ENCODE measurements at regions not wholly inside any gene's neighbourhood (a gene's known extent, or its start where the extent isn't known, plus 50 kb on each side); places are given as distances from the start of the nearest gene placed in this dataset.
"Not testable (repeated sequence)": the region's sequence is repeated elsewhere in the genome, so short reads cannot be mapped to it uniquely, and the experiment has no call there.

DNA sequence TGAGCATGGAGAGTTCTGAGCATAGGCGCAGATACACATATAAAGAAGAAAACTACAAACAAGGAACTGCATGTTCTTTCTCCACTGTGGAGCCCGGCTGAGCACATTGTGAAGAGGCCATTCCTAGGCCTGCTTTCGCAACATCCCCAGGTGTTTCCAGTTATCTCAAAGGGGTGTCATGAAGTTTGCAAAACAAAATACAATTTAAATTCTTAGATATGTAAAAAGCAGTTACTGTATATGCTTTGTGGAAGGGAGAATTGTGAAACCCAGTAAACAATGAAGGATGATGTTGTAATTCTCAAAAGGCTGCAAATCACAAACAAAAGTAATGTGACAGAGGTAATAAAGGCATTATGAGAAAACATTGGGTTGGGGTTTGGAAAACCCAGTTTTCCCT, 98.6 kb upstream of the ZNF644 start:
- intact Hi-C loops (cut with micrococcal nuclease), result no loop called here
- no peaks in the 10 kb centered on the region for H3K36me3 Mint-ChIP-seq (ENCODE audit: low read depth)
- H3K9me3 Mint-ChIP-seq, result no peaks in the 10 kb centered on the region
- no peak overlapping the region for H3K4me3 Mint-ChIP-seq
- H3K4me1 Mint-ChIP-seq (ENCODE audit: low read depth), result peaks cover 7% of the 10 kb centered on the region
- no peaks in the 10 kb centered on the region for H3K27me3 Mint-ChIP-seq (ENCODE audit: insufficient read depth)
- H3K27ac Mint-ChIP-seq, result no peak overlapping the region
- DNase-seq (ENCODE audit: low spot score), result no peak

DNA sequence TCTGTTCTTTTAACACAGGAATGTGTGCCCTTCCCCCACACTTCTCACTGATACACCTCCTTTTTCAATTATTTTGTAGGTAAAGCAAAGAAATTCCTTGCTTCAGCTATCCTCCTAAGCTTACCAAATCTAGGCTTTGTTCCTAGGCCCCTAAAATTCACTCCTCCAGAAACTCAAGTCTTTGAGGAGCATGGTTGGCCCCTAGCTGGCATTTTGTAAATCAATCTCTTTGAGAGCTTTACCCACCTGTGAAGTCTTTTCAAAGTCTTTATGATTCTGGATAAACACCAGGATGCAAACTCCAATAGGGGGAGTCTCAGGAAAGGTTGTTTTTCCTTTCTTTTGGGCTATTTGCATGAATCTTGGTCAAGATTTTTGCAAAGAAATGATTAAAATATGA, 82.9 kb upstream of the ZNF644 start:
- no peak for DNase-seq (ENCODE audit: low spot score)
- Mint-ChIP-seq H3K9me3 (no peaks in the 10 kb centered on the region), H3K27ac (no peak overlapping the region), H3K36me3 (ENCODE audit: low read depth) (no peaks in the 10 kb centered on the region), H3K4me1 (ENCODE audit: low read depth) (no peaks in the 10 kb centered on the region), H3K27me3 (ENCODE audit: insufficient read depth) (peaks cover 1% of the 10 kb centered on the region), H3K4me3 (no peak overlapping the region)
- intact Hi-C loops (cut with micrococcal nuclease), result no loop called here

DNA sequence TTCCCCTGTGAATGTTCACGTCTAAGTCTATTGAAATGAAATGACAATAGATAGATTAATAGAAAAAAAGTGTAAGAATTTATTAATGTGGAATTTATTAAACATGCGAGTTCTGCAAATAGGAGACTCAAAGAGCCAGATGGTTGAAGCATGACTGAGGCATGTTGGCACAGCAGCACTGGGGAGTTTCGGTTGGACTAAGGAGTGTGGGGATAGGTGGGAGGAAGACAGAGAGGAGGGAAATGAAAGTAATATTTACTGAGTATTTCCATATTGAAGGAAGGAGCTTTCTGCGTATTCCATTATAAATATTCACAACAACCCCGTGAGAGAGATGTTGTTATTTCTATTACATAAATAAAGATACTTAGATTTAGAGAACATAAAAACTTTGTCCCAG, 79.5 kb upstream of the ZNF644 start:
- Mint-ChIP-seq H3K4me3 (no peak overlapping the region), H3K27me3 (ENCODE audit: insufficient read depth) (peaks cover 1% of the 10 kb centered on the region), H3K9me3 (no peaks in the 10 kb centered on the region), H3K27ac (no peak overlapping the region), H3K36me3 (ENCODE audit: low read depth) (no peaks in the 10 kb centered on the region), H3K4me1 (ENCODE audit: low read depth) (no peaks in the 10 kb centered on the region)
- no peak for DNase-seq (ENCODE audit: low spot score)
- intact Hi-C loops (cut with micrococcal nuclease), result no loop called here

GRCh38 chr1:91099746-91100621, 78.1 kb upstream of the ZNF644 start:
- Mint-ChIP-seq H3K36me3 (ENCODE audit: low read depth) (no peaks in the 10 kb centered on the region), H3K27ac (no peak overlapping the region), H3K27me3 (ENCODE audit: insufficient read depth) (peaks cover 1% of the 10 kb centered on the region), H3K4me3 (no peak overlapping the region), H3K4me1 (ENCODE audit: low read depth) (no peaks in the 10 kb centered on the region), H3K9me3 (no peaks in the 10 kb centered on the region)
- intact Hi-C loops (cut with micrococcal nuclease), result no loop called here
- DNase-seq (ENCODE audit: low spot score), result no peak

GRCh38 chr1:91098299-91098906, 76.6 kb upstream of the ZNF644 start:
- H3K27ac Mint-ChIP-seq, result no peak overlapping the region
- no peaks in the 10 kb centered on the region for H3K4me1 Mint-ChIP-seq (ENCODE audit: low read depth)
- H3K4me3 Mint-ChIP-seq, result no peak overlapping the region
- DNase-seq (ENCODE audit: low spot score), result no peak
- no peaks in the 10 kb centered on the region for H3K9me3 Mint-ChIP-seq
- intact Hi-C loops (cut with micrococcal nuclease), result no loop called here
- H3K36me3 Mint-ChIP-seq (ENCODE audit: low read depth), result no peaks in the 10 kb centered on the region
- H3K27me3 Mint-ChIP-seq (ENCODE audit: insufficient read depth), result peaks cover 1% of the 10 kb centered on the region

GRCh38 chr1:91095321-91095720, 73.5 kb upstream of the ZNF644 start:
- H3K27me3 Mint-ChIP-seq (ENCODE audit: insufficient read depth); H3K27ac Mint-ChIP-seq; H3K36me3 Mint-ChIP-seq (ENCODE audit: low read depth); intact Hi-C loops (cut with micrococcal nuclease); H3K4me1 Mint-ChIP-seq (ENCODE audit: low read depth); H3K4me3 Mint-ChIP-seq; DNase-seq (ENCODE audit: low spot score); H3K9me3 Mint-ChIP-seq: not testable (repeated sequence)

DNA sequence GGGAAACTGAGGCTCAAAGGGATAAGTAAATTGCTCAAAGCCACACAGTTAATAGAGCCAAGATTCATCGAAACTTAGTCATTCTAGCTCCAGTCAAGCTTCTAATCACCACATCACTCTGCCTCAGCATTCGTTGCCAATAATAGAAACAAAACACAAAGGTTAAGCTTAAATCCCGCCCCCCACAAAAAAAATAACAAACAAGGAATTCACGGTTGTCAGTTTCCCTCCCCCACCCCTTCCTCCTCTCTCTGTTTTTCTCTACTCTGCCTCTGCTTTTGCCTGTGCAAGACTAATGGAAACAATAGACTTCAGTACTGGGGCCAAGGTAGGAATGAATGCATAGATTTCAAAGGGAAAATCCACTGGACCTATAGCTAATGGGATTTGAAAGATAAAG, 70.7 kb upstream of the ZNF644 start:
- H3K9me3 Mint-ChIP-seq, result no peaks in the 10 kb centered on the region
- H3K27ac Mint-ChIP-seq, result no peak overlapping the region
- no peaks in the 10 kb centered on the region for H3K36me3 Mint-ChIP-seq (ENCODE audit: low read depth)
- intact Hi-C loops (cut with micrococcal nuclease), result no loop called here
- DNase-seq (ENCODE audit: low spot score), result no peak
- no peak overlapping the region for H3K4me3 Mint-ChIP-seq
- H3K27me3 Mint-ChIP-seq (ENCODE audit: insufficient read depth), result no peaks in the 10 kb centered on the region
- H3K4me1 Mint-ChIP-seq (ENCODE audit: low read depth), result no peaks in the 10 kb centered on the region

- intact Hi-C loops (cut with micrococcal nuclease), result no loop called here
Observed at GRCh38 chr1:91091812-91092211, 70.0 kb upstream of the ZNF644 start.

GRCh38 chr1:91080650-91081049, 58.8 kb upstream of the ZNF644 start:
- Mint-ChIP-seq H3K36me3 (ENCODE audit: low read depth) (no peaks in the 10 kb centered on the region), H3K9me3 (no peaks in the 10 kb centered on the region), H3K4me3 (no peak overlapping the region), H3K27me3 (ENCODE audit: insufficient read depth) (peaks cover 5% of the 10 kb centered on the region), H3K27ac (no peak overlapping the region), H3K4me1 (ENCODE audit: low read depth) (no peaks in the 10 kb centered on the region)
- intact Hi-C loops (cut with micrococcal nuclease), result no loop called here
- DNase-seq (ENCODE audit: low spot score), result no peak

More at GRCh38 chr1:91091812-91092211, 70.0 kb upstream of the ZNF644 start:
- Mint-ChIP-seq H3K4me3 (no peak overlapping the region), H3K27ac (no peak overlapping the region), H3K4me1 (ENCODE audit: low read depth) (no peaks in the 10 kb centered on the region), H3K9me3 (no peaks in the 10 kb centered on the region), H3K36me3 (ENCODE audit: low read depth) (no peaks in the 10 kb centered on the region), H3K27me3 (ENCODE audit: insufficient read depth) (no peaks in the 10 kb centered on the region)
- no peak for DNase-seq (ENCODE audit: low spot score)

- no peak for DNase-seq (ENCODE audit: low spot score)
- Mint-ChIP-seq H3K9me3 (no peaks in the 10 kb centered on the region), H3K4me3 (no peak overlapping the region), H3K27ac (no peak overlapping the region), H3K27me3 (ENCODE audit: insufficient read depth) (peaks cover 3% of the 10 kb centered on the region), H3K4me1 (ENCODE audit: low read depth) (no peaks in the 10 kb centered on the region), H3K36me3 (ENCODE audit: low read depth) (no peaks in the 10 kb centered on the region)
- intact Hi-C loops (cut with micrococcal nuclease), result no loop called here
Observed at GRCh38 chr1:91078859-91079258, 57.0 kb upstream of the ZNF644 start.

- Mint-ChIP-seq H3K4me1 (ENCODE audit: low read depth) (no peaks in the 10 kb centered on the region), H3K27me3 (ENCODE audit: insufficient read depth) (no peaks in the 10 kb centered on the region), H3K27ac (no peak overlapping the region), H3K36me3 (ENCODE audit: low read depth) (no peaks in the 10 kb centered on the region), H3K4me3 (no peak overlapping the region), H3K9me3 (no peaks in the 10 kb centered on the region)
- DNase-seq (ENCODE audit: low spot score), result no peak
- intact Hi-C loops (cut with micrococcal nuclease), result no loop called here
Observed at GRCh38 chr1:91076834-91077233, 55.0 kb upstream of the ZNF644 start.

GRCh38 chr1:91075233-91076135, 53.6 kb upstream of the ZNF644 start:
- Mint-ChIP-seq H3K4me3 (no peak overlapping the region), H3K27ac (no peak overlapping the region), H3K4me1 (ENCODE audit: low read depth) (no peaks in the 10 kb centered on the region), H3K27me3 (ENCODE audit: insufficient read depth) (no peaks in the 10 kb centered on the region), H3K36me3 (ENCODE audit: low read depth) (no peaks in the 10 kb centered on the region), H3K9me3 (no peaks in the 10 kb centered on the region)
- no peak for DNase-seq (ENCODE audit: low spot score)
- intact Hi-C loops (cut with micrococcal nuclease), result no loop called here

GRCh38 chr1:91073299-91073698, 51.5 kb upstream of the ZNF644 start:
- Mint-ChIP-seq H3K27ac (no peak overlapping the region), H3K36me3 (ENCODE audit: low read depth) (no peaks in the 10 kb centered on the region), H3K27me3 (ENCODE audit: insufficient read depth) (no peaks in the 10 kb centered on the region), H3K4me1 (ENCODE audit: low read depth) (no peaks in the 10 kb centered on the region), H3K9me3 (no peaks in the 10 kb centered on the region), H3K4me3 (no peak overlapping the region)
- DNase-seq (ENCODE audit: low spot score), result no peak
- intact Hi-C loops (cut with micrococcal nuclease), result no loop called here

Data from activated T-helper 1 cell treated with anti-CD3 and anti-CD28 coated beads, Interleukin-12 subunit alpha, Interleukin-12 subunit beta, Interleukin-2, Interleukin-4 antibody, amounts not matched to agents 30 ng/mL and 10 ng/mL and 1 ng/mL, durations not matched to agents 14 hours and 24 hours and 36 hours (primary cell).